H9 (cell line): ENCODE measurements at regions not wholly inside any gene's neighbourhood (a gene's known extent, or its start where the extent isn't known, plus 50 kb on each side); places are given as distances from the start of the nearest gene placed in this dataset.

Experiments
- DNase-seq: peaks from one replicate; pipeline ENCODE4 v3.0.0-alpha.2; 2017
- H2AFZ ChIP-seq: one replicate; pipeline ENCODE4 v1.6.1; 2013; ENCODE audit warnings: mild to moderate bottlenecking, low read length, control low read depth, moderate library complexity
- H2AK5ac ChIP-seq: 2 replicates; pipeline ENCODE4 v1.6.1; 2013; ENCODE audit warnings: low read length, control low read depth, mixed read lengths; ENCODE audit not compliant: insufficient read length
- H2BK120ac ChIP-seq: one replicate; pipeline ENCODE4 v1.6.1; 2013; ENCODE audit warnings: low read depth, mild to moderate bottlenecking, low read length, control low read depth, inconsistent platforms; ENCODE audit not compliant: poor library complexity, severe bottlenecking
- H2BK12ac ChIP-seq: 2 replicates; pipeline ENCODE4 v1.6.1; 2013; ENCODE audit warnings: low read length, control low read depth, mixed read lengths, low read depth; ENCODE audit not compliant: insufficient read length
- H2BK15ac ChIP-seq: 2 replicates; pipeline ENCODE4 v1.6.1; 2013; ENCODE audit warnings: low read depth, low read length, control low read depth
- H2BK20ac ChIP-seq: one replicate; pipeline ENCODE4 v1.6.1; 2013; ENCODE audit warnings: low read depth, mild to moderate bottlenecking, low read length, control low read depth, inconsistent platforms; ENCODE audit not compliant: poor library complexity, severe bottlenecking
- H2BK5ac ChIP-seq: 2 replicates; pipeline ENCODE4 v1.6.1; 2013; ENCODE audit warnings: low read length, control low read depth, mixed read lengths; ENCODE audit not compliant: insufficient read length
- H3K14ac ChIP-seq: 2 replicates; pipeline ENCODE4 v1.6.1; 2013; ENCODE audit warnings: low read length, control low read depth; ENCODE audit not compliant: insufficient read depth
- H3K18ac ChIP-seq: 2 replicates; pipeline ENCODE4 v1.6.1; 2013; ENCODE audit warnings: low read depth, mild to moderate bottlenecking, mixed read lengths, low read length, control low read depth; ENCODE audit not compliant: insufficient read length
- H3K23ac ChIP-seq: 2 replicates; pipeline ENCODE4 v1.6.1; 2013; ENCODE audit warnings: low read length, control low read depth, mixed read lengths, low read depth; ENCODE audit not compliant: insufficient read length
- H3K23me2 ChIP-seq: 2 replicates; pipeline ENCODE4 v1.6.1; 2013; ENCODE audit warnings: low read depth, mild to moderate bottlenecking, mixed read lengths, low read length, control low read depth; ENCODE audit not compliant: insufficient read length, poor library complexity, severe bottlenecking
- H3K27ac ChIP-seq: 2 replicates; pipeline ENCODE4 v1.5.1; 2013; ENCODE audit warnings: low read length, control low read depth, mixed read lengths, low read depth; ENCODE audit not compliant: insufficient read length
- H3K27me3 ChIP-seq: 2 replicates; pipeline ENCODE4 v1.6.1; 2013; ENCODE audit warnings: low read length, control low read depth, inconsistent platforms; ENCODE audit not compliant: insufficient read depth
- H3K4ac ChIP-seq: 2 replicates; pipeline ENCODE4 v1.6.1; 2013; ENCODE audit warnings: low read depth, mild to moderate bottlenecking, control low read depth, inconsistent platforms, low read length, moderate library complexity
- H3K4me1 ChIP-seq: 2 replicates; pipeline ENCODE4 v1.6.1; 2013; ENCODE audit warnings: low read length, control low read depth, inconsistent platforms; ENCODE audit not compliant: insufficient read depth
- H3K4me2 ChIP-seq: 2 replicates; pipeline ENCODE4 v1.6.1; 2013; ENCODE audit warnings: low read length, control low read depth, mixed read lengths; ENCODE audit not compliant: insufficient read length, insufficient read depth
- H3K56ac ChIP-seq: 2 replicates; pipeline ENCODE4 v1.6.1; 2013; ENCODE audit warnings: low read depth, mild to moderate bottlenecking, mixed read lengths, low read length, control low read depth; ENCODE audit not compliant: insufficient read length
- H3K79me1 ChIP-seq: 2 replicates; pipeline ENCODE4 v1.6.1; 2013; ENCODE audit warnings: low read depth, mild to moderate bottlenecking, moderate library complexity, low read length, control low read depth, inconsistent platforms; ENCODE audit not compliant: insufficient read depth, poor library complexity, severe bottlenecking
- H3K79me2 ChIP-seq: 2 replicates; pipeline ENCODE4 v1.6.1; 2013; ENCODE audit warnings: low read length, control low read depth, inconsistent platforms; ENCODE audit not compliant: insufficient read depth
- H3K9ac ChIP-seq: 2 replicates; pipeline ENCODE4 v1.6.1; 2013; ENCODE audit warnings: low read length, control low read depth, mixed read lengths; ENCODE audit not compliant: insufficient read length; ENCODE audit errors: extremely low read depth
- H3K9me3 ChIP-seq: one replicate; pipeline ENCODE4 v1.6.1; 2013; ENCODE audit warnings: low read depth, low read length, inconsistent platforms; ENCODE audit not compliant: control insufficient read depth
- H3T11ph ChIP-seq: one replicate; pipeline ENCODE4 v1.6.1; 2013; ENCODE audit warnings: mild to moderate bottlenecking, low read length, control low read depth, inconsistent platforms
- H4K20me1 ChIP-seq: one replicate; pipeline ENCODE4 v1.6.1; 2013; ENCODE audit not compliant: control insufficient read depth, insufficient read length, insufficient read depth
- H4K5ac ChIP-seq: 2 replicates; pipeline ENCODE4 v1.6.1; 2013; ENCODE audit warnings: low read depth, mild to moderate bottlenecking, mixed read lengths, low read length, control low read depth; ENCODE audit not compliant: insufficient read length
- H4K8ac ChIP-seq: replicated peaks from 2 replicates; pipeline ENCODE4 v1.6.1; 2013; ENCODE audit warnings: low read length, control low read depth, mixed read lengths, low read depth; ENCODE audit not compliant: insufficient read length
- H4K91ac ChIP-seq: 2 replicates; pipeline ENCODE4 v1.6.1; 2013; ENCODE audit warnings: low read depth, mild to moderate bottlenecking, moderate library complexity, mixed read lengths, low read length, control low read depth; ENCODE audit not compliant: insufficient read length
- H3K27ac Mint-ChIP-seq, 3 experiments: 2 replicates in 2 of 3; 3 replicates in 1 of 3; pipeline ENCODE4 v1.8.0; 2020 to 2021; ENCODE audit warnings: mixed read lengths in 3 of 3, mild to moderate bottlenecking in 1 of 3, moderate library complexity in 1 of 3
- H3K27me3 Mint-ChIP-seq: 2 replicates; pipeline ENCODE4 v1.8.0; 2021; ENCODE audit warnings: low read depth, mild to moderate bottlenecking, moderate library complexity, mixed read lengths
- H3K36me3 Mint-ChIP-seq, 3 experiments: 2 replicates in 2 of 3; 3 replicates in 1 of 3; pipeline ENCODE4 v1.8.0; 2020 to 2021; ENCODE audit warnings: low read depth in 3 of 3, mixed read lengths in 3 of 3; ENCODE audit not compliant: insufficient read depth in 1 of 3
- H3K4me1 Mint-ChIP-seq, 2 experiments: 2 replicates each; pipeline ENCODE4 v1.8.0; 2020; ENCODE audit warnings: mixed read lengths in 2 of 2
- H3K4me3 Mint-ChIP-seq, 2 experiments: 2 replicates in 1 of 2; 3 replicates in 1 of 2; pipeline ENCODE4 v1.8.0; 2020 to 2021; ENCODE audit warnings: mild to moderate bottlenecking in 2 of 2, mixed read lengths in 2 of 2, moderate library complexity in 1 of 2
- H3K9me3 Mint-ChIP-seq, 2 experiments: 2 replicates in 1 of 2; 3 replicates in 1 of 2; pipeline ENCODE4 v1.8.0; 2020; ENCODE audit warnings: mild to moderate bottlenecking in 2 of 2, mixed read lengths in 2 of 2, moderate library complexity in 1 of 2
- WGBS: extraction: QIAGEN DNeasy Blood & Tissue Kit; methylation state at CpG from one replicate; pipeline ENCODE4 v1.1.7; 2013; ENCODE audit warnings: missing lambda C conversion rate, low lambda C conversion rate, mixed read lengths; ENCODE audit not compliant: insufficient read length; ENCODE audit errors: extremely low coverage; 5-methylcytosine and 5-hydroxymethylcytosine counted together
- TF ChIP-seq, protein P1 (sequence below): fragments of 200-600 bp; sonication (generic); conservative IDR thresholded peaks from 3 replicates; pipeline ENCODE4 v1.8.0; 2021; ENCODE audit warnings: antibody characterized with exemption, mild to moderate bottlenecking

DNA sequence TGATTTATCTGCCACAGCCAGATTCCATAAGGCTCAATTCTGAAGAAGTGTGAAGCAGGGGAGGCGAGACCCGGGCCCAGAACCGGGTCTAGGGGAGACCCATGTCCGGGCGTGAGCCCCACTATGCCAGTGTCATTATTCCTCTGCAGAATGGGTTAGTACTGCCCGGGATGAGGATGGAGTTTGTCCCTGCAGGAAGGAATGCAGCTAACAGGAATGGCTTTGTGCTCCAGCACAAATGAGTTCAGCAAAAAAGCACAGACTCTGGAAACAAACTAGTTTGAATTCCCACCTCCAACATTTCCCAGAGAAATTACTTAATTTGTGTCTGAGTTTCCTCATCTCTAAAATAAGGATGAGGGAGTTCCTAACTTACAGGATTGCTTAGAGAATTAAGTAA lies 202.9 kb downstream of the SYK start:
- Histone ChIP-seq H3K23me2 (no peaks in the 10 kb centered on the region), H3T11ph (no peak overlapping the region), H4K20me1 (no peaks in the 10 kb centered on the region), H4K91ac (no peak overlapping the region), H3K79me2 (no peaks in the 10 kb centered on the region), H3K4me2 (no peak overlapping the region), H3K4me1 (no peaks in the 10 kb centered on the region), H2BK20ac (no peak overlapping the region), H3K4ac (no peak overlapping the region), H3K23ac (no peak overlapping the region), H3K9ac (no peak overlapping the region), H2BK120ac (no peak overlapping the region), H3K18ac (no peak overlapping the region), H2BK15ac (no peak overlapping the region), H4K5ac (no peak overlapping the region), H2BK12ac (no peak overlapping the region), H3K27me3 (no peaks in the 10 kb centered on the region), H3K14ac (no peak overlapping the region), H3K79me1 (no peaks in the 10 kb centered on the region), H4K8ac (no peak overlapping the region), H3K56ac (no peak overlapping the region), H2AK5ac (no peak overlapping the region), H3K9me3 (peaks cover 5% of the 10 kb centered on the region), H3K27ac (no peak overlapping the region), H2AFZ (no peak overlapping the region), H2BK5ac (no peak overlapping the region)
- WGBS: no CpG with 5 or more reads among the region's 6 CpGs
- H3K36me3 Mint-ChIP-seq: peaks cover 5 to 16% (median 7%) of the 10 kb centered on the region in 3 experiments; a peak in 6 of 7 replicates
- no peak overlapping the region for H3K27ac Mint-ChIP-seq
- H3K4me3 Mint-ChIP-seq: no peak overlapping the region
- H3K4me1 Mint-ChIP-seq: no peaks in the 10 kb centered on the region
- no peaks in the 10 kb centered on the region; the same call in 1 of the 2 replicates for H3K27me3 Mint-ChIP-seq
- TF ChIP-seq, protein P1, sequence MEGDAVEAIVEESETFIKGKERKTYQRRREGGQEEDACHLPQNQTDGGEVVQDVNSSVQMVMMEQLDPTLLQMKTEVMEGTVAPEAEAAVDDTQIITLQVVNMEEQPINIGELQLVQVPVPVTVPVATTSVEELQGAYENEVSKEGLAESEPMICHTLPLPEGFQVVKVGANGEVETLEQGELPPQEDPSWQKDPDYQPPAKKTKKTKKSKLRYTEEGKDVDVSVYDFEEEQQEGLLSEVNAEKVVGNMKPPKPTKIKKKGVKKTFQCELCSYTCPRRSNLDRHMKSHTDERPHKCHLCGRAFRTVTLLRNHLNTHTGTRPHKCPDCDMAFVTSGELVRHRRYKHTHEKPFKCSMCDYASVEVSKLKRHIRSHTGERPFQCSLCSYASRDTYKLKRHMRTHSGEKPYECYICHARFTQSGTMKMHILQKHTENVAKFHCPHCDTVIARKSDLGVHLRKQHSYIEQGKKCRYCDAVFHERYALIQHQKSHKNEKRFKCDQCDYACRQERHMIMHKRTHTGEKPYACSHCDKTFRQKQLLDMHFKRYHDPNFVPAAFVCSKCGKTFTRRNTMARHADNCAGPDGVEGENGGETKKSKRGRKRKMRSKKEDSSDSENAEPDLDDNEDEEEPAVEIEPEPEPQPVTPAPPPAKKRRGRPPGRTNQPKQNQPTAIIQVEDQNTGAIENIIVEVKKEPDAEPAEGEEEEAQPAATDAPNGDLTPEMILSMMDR: no peak; the same call in 2 of the 3 replicates
- H3K9me3 Mint-ChIP-seq: peaks cover 13 to 23% of the 10 kb centered on the region in 2 experiments
- DNase-seq: no peak
